ENCODE measurements at regions not wholly inside any gene's neighbourhood (a gene's known extent, or its start where the extent isn't known, plus 50 kb on each side); places are given as distances from the start of the nearest gene placed in this dataset.

DNA sequence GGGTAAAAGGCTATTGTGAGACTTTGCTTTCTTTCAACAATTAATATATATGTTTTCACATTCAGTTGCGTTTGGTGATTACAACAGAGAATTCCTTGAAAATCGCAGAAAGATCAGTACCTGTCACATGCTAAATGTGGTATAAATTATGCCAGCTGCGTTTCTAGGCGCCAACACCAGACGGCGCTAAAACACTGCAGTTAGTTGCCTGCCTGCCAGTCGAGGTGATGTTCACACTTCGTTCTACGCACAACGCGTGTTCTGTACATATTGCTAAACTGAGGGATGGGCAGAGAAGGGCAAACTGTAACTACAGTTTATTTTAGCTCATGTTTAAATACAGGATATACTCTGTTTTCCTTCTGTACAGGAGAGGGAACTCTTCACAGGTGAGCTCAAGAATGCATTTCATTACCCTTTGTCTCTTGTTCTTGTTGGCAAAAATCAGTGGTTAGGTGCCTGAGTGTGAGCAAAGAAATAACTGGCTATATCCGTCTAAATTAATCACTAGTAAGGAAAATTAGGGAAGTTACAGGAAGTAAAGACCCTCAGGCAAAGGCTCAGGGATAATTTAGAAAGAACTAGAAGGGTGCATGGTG lies 100.1 kb upstream of the RGS17 start (continued):
- TF ChIP-seq EGR1 (IDR thresholded peaks at IDR 0.05; ENCODE audit: borderline replicate concordance, low read depth, low read length) (no peak), SAP30 (IDR thresholded peaks at IDR 0.05; ENCODE audit: insufficient read depth, insufficient replicate concordance, low read length) (no peak), TAF7 (optimal IDR thresholded peaks at IDR 0.05; ENCODE audit: borderline replicate concordance, low read depth, low read length) (no peak), HDAC6 (IDR thresholded peaks at IDR 0.05; ENCODE audit: low read depth, low read length) (no peak)
